NCI-H1930 (cell line): ENCODE measurements at regions not wholly inside any gene's neighbourhood (a gene's known extent, or its start where the extent isn't known, plus 50 kb on each side); places are given as distances from the start of the nearest gene placed in this dataset.

Experiments
- DNase-seq, 2 experiments: peaks; one replicate each; lab custom pipeline; 2025; lab: John Stamatoyannopoulos, UW

- no peak for DNase-seq
Measured at GRCh38 chr10:63744060-63744941, 223.1 kb downstream of the REEP3 start.

- DNase-seq, result no peak
Measured at GRCh38 chr10:63749915-63750314, 228.7 kb downstream of the REEP3 start.

DNA sequence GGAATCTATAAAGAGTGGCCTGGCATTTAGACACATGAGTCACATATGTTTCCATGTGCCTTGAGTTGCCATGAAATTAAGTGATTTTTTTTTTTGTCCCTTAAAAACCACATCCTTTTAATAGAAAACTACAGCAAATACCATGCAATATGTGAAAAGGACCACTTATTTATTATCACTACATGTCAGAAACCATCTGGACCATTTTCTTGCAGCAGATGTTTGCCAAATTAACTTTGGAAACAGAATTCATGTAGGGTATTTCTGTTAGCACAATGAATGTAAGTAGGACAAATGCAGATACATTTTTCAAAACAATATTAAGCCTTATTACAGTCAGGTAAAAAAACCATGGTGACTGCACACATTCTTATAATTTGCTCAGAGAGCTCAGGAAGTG is 230.6 kb downstream of the REEP3 start:
- DNase-seq, result no peak

DNA sequence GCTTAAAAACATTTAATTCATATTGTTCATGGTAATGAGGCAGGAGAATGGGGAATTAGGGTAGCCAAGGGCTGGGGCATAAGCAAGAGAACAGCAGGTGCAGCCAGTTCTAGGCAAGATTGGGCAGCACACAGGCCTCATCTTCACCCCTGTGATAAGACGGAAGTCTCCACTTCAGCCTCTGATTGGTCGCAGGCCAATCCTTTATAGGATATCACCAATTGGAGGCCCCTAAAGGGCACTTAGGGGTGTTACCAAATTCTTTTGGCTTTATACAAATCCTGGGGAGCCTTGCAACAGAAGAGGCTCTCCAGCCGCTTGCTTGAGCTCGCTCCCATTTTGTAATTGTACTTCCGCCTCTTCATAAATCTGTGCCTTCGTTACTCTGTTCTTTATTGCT is 231.1 kb downstream of the REEP3 start:
- no peak for DNase-seq

GRCh38 chr10:63753808-63754207 is 232.6 kb downstream of the REEP3 start:
- DNase-seq, result no peak

GRCh38 chr10:63755441-63755840 is 234.2 kb downstream of the REEP3 start:
- DNase-seq, result no peak

- no peak for DNase-seq
Measured at GRCh38 chr10:63757067-63757466, 235.9 kb downstream of the REEP3 start.

DNA sequence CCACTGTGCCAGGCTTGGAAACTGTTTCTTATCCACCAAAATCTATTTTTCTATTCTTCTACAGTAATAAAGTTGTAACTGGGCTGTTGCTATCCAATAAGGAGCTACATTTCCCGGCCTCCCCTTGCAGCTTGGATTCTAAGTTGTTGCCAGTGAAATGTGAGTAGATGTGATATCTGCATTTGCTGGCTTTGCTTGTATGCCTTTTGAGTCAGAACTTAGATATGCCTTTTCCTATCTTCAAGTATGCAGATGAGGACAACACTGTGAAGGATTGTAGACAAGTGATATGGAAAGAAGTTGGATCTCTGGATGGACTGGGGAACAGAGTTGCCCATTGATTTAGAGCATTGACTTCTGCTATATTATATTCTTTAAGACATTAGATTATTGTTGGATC is 236.9 kb downstream of the REEP3 start:
- DNase-seq, result no peak

DNA sequence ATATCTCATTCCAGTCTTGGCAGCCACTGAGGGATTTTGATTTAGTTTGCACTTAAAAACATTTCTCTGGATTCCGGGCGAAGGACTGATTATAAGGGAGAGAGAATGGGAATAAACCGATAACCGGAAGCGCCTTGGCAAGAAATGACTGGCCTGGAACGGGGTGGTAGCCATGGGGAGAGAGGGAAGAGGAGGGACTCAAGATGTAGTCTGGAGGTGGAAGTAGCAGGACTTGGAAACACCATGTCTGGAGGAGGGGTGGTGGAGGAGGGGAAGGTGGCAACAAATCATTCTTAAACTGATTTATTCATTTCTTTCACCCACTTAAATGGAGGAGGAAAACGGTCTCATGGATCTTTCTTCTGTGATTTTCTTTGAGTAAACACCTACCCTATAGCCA is 238.1 kb downstream of the REEP3 start:
- DNase-seq, result no peak

GRCh38 chr10:63760034-63760707 is 239.0 kb downstream of the REEP3 start:
- no peak for DNase-seq

DNA sequence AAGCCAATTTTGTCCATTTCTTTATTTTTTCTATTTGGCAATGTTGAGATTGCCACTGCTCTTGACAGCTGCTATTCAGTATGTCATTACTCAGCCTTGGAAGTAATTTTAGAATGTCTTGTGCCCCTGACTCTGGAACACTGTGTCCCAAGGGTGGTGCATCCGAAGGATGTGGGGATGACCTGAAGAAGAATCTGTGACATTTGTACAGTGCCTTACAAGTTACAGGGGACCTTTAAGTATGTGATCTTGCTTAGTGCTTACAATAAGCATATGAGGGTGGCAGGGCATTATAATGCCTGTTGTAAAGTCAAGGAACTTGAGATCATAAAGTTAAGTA is 239.5 kb downstream of the REEP3 start:
- DNase-seq, result no peak

DNA sequence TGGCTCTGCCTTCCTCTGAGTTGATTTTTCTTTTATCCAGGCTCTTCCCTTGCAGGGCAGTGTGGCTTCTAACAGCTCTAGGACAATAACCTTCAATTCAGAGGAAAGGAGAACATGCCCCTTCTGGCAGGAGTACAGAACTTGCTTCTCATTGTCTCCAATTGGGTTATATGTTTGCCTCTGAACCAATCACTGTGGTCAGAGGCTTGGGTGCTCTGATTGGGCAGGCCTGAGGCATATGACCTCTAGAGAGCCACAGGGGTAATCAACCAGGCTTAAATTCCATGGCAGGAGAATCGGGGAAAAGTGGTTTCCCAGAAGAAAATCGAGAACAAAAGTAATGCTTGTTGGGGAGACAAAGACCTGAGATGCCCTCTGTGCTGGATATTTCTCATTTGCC is 240.0 kb downstream of the REEP3 start:
- DNase-seq, result no peak

GRCh38 chr10:63763744-63764143 is 242.5 kb downstream of the REEP3 start:
- no peak for DNase-seq

DNA sequence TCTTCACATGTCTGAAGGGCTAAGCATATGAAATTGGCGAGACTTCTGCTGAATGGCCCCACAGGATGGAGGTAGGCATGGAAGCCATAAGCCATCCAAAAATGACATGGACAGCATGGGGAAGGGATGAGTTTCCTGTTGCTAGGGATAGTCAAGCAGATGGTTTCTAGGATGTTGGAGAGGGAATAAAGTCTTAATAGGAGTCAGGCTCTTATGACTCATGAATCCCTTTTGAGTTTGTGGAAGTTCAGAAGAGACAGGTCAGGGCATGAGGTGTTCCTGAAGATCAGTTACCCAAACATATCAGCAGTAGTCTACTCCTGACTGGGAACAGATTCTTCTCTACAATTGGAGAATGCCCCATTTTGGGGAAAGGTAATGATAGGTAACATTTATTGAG is 243.9 kb downstream of the REEP3 start:
- DNase-seq, result no peak

GRCh38 chr10:63766745-63767137 is 245.5 kb downstream of the REEP3 start:
- DNase-seq, result no peak

DNA sequence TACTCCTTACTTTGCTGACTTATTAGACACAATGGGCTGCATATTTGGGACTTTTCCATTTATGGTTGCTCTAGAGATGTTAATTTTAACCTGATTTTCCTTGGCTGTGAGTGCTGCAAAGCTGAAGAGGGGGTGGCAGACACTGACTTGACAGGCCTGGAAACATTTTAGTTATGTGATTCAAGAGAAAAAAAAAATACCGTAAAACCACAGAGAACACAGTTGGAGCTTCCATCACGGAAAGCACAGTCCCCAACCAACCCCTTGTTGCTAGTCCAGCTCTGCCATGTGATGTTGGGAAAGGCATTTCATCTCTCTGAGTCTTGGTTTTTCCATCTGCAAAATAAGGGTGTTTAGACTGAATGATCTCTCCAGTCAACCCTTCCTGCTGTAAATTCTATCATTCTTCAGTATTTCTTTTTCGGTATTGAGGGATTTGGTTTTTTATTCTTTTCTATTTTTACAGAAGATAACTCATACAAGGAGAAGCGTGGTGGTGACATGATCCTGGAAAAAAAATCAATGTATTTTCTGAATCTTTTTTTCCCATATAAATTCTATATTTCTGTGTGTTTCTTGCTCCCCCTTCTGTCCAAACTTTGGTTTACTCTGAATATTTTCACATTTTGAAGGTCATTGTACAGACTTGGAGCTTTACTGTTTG is 246.1 kb downstream of the REEP3 start:
- DNase-seq, result no peak

- DNase-seq, result no peak
Measured at GRCh38 chr10:63769367-63769766, 248.2 kb downstream of the REEP3 start.

DNA sequence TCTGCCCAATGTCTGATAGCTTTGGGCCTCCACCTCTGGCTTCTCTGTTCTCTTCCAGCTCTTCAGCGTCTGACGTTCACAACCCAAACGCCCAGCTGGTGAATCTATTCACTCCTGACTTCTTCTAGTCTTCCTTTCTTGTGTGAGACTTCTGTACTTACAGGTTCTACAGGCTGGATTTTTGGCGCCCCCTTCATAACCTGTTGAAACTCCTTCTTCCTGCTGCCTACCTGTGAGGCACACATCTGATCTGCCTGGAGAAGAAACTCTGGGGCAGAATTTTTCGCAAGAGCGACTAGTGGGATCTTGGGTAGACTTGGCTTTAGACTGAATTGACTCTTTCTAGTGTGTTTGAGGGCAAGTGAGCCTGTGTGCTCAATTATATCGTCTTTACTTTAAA is 249.3 kb downstream of the REEP3 start:
- no peak for DNase-seq

GRCh38 chr10:63772491-63772890 is 251.3 kb downstream of the REEP3 start:
- no peak for DNase-seq

GRCh38 chr10:63773106-63773505 is 251.9 kb downstream of the REEP3 start:
- DNase-seq, result no peak

GRCh38 chr10:63773962-63774361 is 252.8 kb downstream of the REEP3 start:
- no peak for DNase-seq

- no peak for DNase-seq
Measured at GRCh38 chr10:63780101-63780500, 258.9 kb downstream of the REEP3 start.

- no peak for DNase-seq
Measured at GRCh38 chr10:63781226-63781625, 260.0 kb downstream of the REEP3 start.
